ENCODE measurements at regions not wholly inside any gene's neighbourhood (a gene's known extent, or its start where the extent isn't known, plus 50 kb on each side); places are given as distances from the start of the nearest gene placed in this dataset.

DNA sequence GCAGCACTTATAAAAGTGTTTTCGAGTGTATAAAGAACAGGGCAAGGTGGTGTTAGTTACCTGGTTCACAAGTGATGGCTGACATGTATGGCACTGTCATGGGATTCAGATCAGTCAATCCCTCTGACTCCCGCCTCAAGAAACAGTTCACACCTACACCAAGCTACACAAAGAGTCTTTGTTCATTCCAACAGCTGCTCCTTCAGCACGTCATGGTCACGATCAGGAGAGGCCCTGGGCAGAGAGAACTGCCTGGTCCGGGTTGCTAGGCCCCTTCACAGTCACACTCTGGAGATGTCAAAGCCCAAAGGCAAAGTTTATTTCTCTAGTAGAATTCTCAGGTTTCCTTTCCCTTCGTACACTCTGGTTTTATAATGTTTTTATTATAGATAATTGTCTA, 426.7 kb downstream of the ZSWIM6 start:
- no peaks in the 10 kb centered on the region for H3K36me3 ChIP-seq
- no peaks in the 10 kb centered on the region for H3K27me3 ChIP-seq
- peaks cover 0 to 12% (median 4%) of the 10 kb centered on the region in 4 donors for H3K9me3 ChIP-seq
- DNase-seq (no peak), ATAC-seq (ENCODE audit: low FRiP score in 2 of 2) (no peak)
- 71 to 77% methylated on average over 6 of the region's 6 CpGs for WGBS, 2 donors
- no peak overlapping the region for H3K4me3 ChIP-seq
- TF ChIP-seq POLR2AphosphoS5 (IDR thresholded peaks at IDR 0.05) (no peak), EP300 (IDR thresholded peaks at IDR 0.05) (no peak), POLR2A (IDR thresholded peaks at IDR 0.05) (no peak), CTCF (IDR thresholded peaks at IDR 0.05) (no peak)
- H3K27ac ChIP-seq = no peak overlapping the region
- no peaks in the 10 kb centered on the region for H3K4me1 ChIP-seq

- Histone ChIP-seq H3K27me3 (no peaks in the 10 kb centered on the region), H3K4me1 (no peaks in the 10 kb centered on the region), H3K27ac (no peak overlapping the region), H3K4me3 (no peak overlapping the region), H3K9me3 (peaks cover 0 to 12% (median 4%) of the 10 kb centered on the region in 4 donors), H3K36me3 (no peaks in the 10 kb centered on the region)
- no peak for DNase-seq
- 73 to 76% methylated on average over 1 of the region's 1 CpG for WGBS, 2 donors
- TF ChIP-seq POLR2A (IDR thresholded peaks at IDR 0.05) = no peak
- TF ChIP-seq EP300 (IDR thresholded peaks at IDR 0.05) = no peak
- no peak for TF ChIP-seq CTCF (IDR thresholded peaks at IDR 0.05)
- no peak for TF ChIP-seq POLR2AphosphoS5 (IDR thresholded peaks at IDR 0.05)
- ATAC-seq (ENCODE audit: low FRiP score in 2 of 2) = no peak
Observed at GRCh38 chr5:61765471-61765870, 433.4 kb downstream of the ZSWIM6 start.

DNA sequence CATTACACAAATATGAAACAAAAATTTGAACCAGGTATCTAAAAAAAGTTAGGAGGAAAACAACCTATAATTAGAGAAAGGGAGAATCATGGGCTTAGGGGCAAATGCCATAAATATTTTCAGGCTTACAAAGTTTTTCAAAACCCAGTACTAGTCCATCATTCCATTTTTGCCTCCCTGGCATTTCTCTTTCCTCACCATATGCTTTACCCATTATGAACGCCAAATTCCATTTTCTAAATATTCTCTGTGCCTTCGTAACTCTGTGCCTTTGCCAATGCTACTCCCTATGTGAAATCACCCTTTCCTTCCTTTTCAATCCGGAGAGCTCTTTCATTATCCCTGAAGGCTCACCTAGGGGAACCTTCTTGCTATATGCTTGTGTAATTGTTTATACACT, 434.1 kb downstream of the ZSWIM6 start:
- Histone ChIP-seq H3K27ac (no peak overlapping the region), H3K9me3 (peaks cover 0 to 12% (median 4%) of the 10 kb centered on the region in 4 donors), H3K4me3 (no peak overlapping the region), H3K36me3 (no peaks in the 10 kb centered on the region), H3K4me1 (no peaks in the 10 kb centered on the region), H3K27me3 (no peaks in the 10 kb centered on the region)
- no peak for DNase-seq
- 64 to 83% methylated on average over 3 of the region's 3 CpGs for WGBS, 2 donors
- ATAC-seq (ENCODE audit: low FRiP score in 2 of 2) = no peak
- no peak for TF ChIP-seq EP300 (IDR thresholded peaks at IDR 0.05)

- no peak for ATAC-seq (ENCODE audit: low FRiP score in 2 of 2)
- no peaks in the 10 kb centered on the region for H3K27me3 ChIP-seq
- H3K36me3 ChIP-seq = no peaks in the 10 kb centered on the region
- TF ChIP-seq POLR2A (IDR thresholded peaks at IDR 0.05) (no peak), EP300 (IDR thresholded peaks at IDR 0.05) (no peak), POLR2AphosphoS5 (IDR thresholded peaks at IDR 0.05) (no peak), CTCF (IDR thresholded peaks at IDR 0.05) (no peak)
- no peaks in the 10 kb centered on the region for H3K4me1 ChIP-seq
- 68 to 77% methylated on average over 7 of the region's 7 CpGs for WGBS, 2 donors
- DNase-seq = no peak
- H3K9me3 ChIP-seq = peaks cover 0 to 5% (median 2%) of the 10 kb centered on the region in 4 donors
- no peak overlapping the region for H3K27ac ChIP-seq
- no peak overlapping the region for H3K4me3 ChIP-seq
Observed at GRCh38 chr5:61767231-61768080, 435.4 kb downstream of the ZSWIM6 start.

GRCh38 chr5:61768692-61769281, 436.7 kb downstream of the ZSWIM6 start:
- DNase-seq = no peak
- H3K27ac ChIP-seq = no peak overlapping the region
- H3K4me1 ChIP-seq = no peaks in the 10 kb centered on the region
- WGBS, 2 donors = 90 to 91% methylated on average over 5 of the region's 5 CpGs
- no peaks in the 10 kb centered on the region for H3K9me3 ChIP-seq
- H3K27me3 ChIP-seq = no peaks in the 10 kb centered on the region
- H3K36me3 ChIP-seq = no peaks in the 10 kb centered on the region
- no peak overlapping the region for H3K4me3 ChIP-seq
- peak in 1 of 2 donors; percentile 24 for ATAC-seq (ENCODE audit: low FRiP score in 2 of 2)
- TF ChIP-seq POLR2AphosphoS5 (IDR thresholded peaks at IDR 0.05) (no peak), POLR2A (IDR thresholded peaks at IDR 0.05) (no peak), EP300 (IDR thresholded peaks at IDR 0.05) (no peak), CTCF (IDR thresholded peaks at IDR 0.05) (peak in 4 of 6 experiments; percentile 22 to 71 (median 35))
